KG1 (cell line): ENCODE measurements at regions not wholly inside any gene's neighbourhood (a gene's known extent, or its start where the extent isn't known, plus 50 kb on each side); places are given as distances from the start of the nearest gene placed in this dataset.
A peak's percentile ranks its signal among the peaks of the same experiment; 100 is the strongest.
"Not testable (repeated sequence)": the region's sequence is repeated elsewhere in the genome, so short reads cannot be mapped to it uniquely, and the experiment has no call there.

Experiments used
- DNase-seq: peaks from one replicate; lab custom pipeline; 2025; lab: John Stamatoyannopoulos, UW

DNA sequence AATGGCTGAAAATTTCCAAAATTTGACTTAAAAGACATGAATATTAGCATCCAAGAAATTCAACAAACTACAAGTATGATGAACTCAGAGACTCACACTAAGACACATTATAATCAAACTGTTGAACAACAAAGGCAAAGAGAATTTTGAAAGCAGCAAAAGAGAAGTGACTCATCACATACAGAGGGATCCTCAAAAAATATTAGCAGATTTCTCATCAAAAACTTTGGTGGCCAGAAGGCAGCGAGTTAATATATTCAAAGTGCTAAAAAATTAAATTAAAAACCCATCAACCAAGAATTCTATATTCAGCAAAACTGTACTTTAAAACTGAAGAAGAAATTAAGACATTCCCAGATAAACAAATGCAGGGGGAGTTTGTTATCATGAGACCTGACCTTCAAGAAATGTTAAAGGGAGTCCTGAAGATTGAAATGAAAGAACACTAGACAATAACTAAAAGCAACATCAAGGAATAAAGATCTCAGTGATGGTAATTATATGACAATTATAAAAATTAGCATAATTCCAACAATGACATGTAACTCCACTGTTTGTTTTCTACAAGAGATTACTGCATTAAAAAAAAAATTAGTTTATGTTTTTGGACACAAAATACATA, 150.0 kb downstream of the RNASET2 start:
- no peak for DNase-seq

DNA sequence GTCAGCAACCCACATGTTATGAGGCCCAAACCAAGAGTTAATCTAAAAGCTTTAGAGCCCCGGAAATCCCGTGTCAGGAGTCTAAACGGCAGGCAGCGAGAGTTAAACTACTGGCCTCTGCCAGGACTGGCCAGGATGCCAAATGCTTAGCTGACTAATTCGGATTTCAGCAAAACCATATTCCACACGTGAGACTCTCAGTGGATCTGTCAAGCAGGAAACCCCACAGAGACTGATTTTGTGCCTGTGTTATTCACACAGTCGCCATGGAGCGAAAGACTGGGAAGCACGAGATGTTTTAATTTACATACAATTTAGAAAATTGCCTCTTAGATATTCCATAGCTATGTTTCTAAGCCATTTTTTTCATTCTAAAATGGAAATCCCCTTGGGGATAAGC, 152.9 kb downstream of the RNASET2 start:
- no peak for DNase-seq

DNA sequence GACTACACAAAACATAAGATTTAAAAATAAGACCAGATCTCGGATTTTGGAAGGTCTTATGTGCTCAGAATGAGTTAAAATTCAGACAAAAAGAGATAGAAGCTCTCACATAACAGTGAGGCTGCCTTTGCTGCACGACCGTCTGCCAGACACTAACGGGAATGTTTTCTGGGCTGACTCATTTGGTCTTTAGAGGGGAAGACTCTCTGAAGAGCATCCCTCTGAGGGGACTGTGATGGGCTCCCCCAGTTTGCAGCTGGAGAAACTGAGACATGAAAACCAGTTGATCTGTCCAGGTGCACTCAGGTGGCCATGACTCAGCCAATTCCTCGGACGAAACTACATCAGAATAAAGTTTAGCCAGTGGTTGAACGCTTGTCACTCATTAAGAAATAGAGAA, 153.9 kb downstream of the RNASET2 start:
- DNase-seq = no peak

DNA sequence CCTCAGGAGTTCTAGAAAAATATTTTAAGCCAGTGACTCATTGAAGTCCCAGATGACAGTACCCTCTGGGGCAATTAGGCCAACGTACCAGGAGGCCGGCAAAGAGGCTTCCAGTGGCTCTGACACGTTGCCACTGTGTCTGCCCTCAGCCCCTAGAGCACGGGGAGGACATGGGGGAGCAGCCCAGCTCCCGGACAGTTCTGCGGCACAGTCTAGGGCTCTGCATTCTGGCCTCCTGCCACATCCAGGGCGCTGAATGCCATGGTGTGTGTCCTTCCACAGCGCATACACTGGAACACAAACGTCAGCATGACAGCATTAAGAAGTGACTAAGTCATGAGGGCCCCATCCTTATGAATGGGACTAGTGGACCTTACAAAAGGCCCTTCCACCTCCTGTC, 156.2 kb downstream of the RNASET2 start:
- DNase-seq = no peak

DNA sequence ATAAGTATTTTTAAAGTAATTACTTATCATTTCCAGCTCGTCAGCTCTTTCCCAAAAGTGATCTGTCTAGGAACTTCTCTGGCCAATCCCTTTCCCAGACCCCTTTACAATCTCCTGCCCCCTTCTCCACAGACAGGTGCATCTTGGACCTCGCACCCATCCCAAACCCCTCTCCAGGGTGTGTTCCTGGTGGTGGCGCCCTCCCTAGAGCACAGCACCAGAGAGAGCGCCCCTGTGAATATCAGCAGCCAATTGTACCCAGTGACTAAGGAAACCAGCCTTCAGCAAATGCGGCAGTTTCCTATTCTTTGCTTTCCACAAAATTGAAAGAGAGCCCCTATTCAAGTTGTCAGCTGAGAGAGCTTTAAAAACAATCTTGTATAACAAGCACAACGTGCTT, 157.7 kb downstream of the RNASET2 start:
- DNase-seq = no peak

DNA sequence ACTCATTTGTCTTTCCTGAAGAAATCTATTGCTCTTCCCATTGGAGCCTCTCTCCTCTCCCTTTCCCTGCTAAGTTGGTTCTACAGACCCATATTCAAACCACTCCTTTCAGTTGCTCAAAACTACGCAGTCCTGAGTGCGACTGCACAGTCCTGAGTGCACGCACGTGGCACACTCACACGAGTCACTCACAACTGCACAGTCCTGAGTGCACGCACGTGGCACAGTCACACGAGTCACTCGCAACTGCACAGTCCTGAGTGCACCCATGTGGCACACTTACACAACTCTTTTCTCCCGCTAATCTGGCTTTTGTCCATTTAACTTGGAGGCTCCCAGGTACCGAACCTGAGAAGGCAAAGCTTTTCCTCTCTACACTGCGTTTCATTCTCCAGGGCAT, 159.7 kb downstream of the RNASET2 start:
- DNase-seq = no peak

DNA sequence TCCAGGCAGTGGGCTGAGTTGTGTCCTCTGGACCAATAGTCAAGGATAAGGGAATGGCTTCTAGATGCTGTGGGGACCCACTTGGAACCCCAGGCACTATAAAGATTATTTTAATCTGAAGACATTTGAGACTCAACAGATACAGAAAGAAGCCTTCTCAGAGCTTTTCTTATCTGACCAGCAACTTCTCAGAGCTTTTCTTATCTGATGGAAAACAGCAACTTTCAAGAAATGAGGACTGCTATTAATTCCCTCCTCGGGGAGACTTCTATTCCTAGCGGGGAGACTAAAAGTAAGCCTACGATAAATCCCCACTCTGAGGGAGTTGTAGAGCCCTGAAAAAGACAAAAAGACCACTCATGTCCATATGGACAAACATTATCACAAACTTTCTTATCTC, 160.5 kb downstream of the RNASET2 start:
- no peak for DNase-seq

DNA sequence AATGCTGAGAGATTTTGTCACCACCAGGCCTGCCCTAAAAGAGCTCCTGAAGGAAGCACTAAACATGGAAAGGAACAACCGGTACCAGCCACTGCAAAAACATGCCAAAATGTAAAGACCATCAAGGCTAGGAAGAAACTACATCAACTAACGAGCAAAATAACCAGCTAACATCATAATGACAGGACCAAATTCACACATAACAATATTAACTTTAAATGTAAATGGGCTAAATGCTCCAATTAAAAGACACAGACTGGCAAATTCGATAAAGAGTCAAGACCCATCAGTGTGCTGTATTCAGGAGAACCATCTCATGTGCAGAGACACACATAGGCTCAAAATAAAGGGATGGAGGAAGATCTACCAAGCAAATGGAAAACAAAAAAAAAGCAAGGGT, 163.8 kb upstream of the RPS6KA2 start:
- DNase-seq = not testable (repeated sequence)

DNA sequence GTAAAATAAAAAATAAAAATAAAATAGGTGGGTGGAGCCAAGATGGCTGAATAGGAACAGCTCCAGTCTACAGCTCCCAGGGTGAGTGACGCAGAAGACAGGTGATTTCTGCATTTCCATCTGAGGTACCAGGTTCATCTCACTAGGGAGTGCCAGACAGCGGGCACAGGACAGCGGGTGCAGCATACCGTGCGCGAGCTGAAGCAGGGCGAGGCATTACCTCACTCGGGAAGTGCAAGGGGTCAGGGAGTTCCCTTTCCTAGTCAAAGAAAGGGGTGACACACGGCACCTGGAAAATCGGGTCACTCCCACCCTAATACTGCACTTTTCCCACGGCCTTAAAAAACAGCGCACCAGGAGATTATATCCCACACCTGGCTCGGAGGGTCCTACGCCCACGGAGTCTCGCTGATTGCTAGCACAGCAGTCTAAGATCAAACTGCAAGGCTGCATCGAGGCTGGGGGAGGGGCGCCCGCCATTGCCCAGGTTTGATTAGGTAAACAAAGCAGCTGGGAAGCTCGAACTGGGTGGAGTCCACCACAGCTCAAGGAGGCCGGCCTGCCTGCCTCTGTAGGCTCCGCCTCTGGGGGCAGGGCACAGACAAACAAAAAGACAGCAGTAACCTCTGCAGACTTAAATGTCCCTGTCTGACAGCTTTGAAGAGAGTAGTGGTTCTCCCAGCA, 161.9 kb upstream of the RPS6KA2 start:
- not testable (repeated sequence) for DNase-seq

DNA sequence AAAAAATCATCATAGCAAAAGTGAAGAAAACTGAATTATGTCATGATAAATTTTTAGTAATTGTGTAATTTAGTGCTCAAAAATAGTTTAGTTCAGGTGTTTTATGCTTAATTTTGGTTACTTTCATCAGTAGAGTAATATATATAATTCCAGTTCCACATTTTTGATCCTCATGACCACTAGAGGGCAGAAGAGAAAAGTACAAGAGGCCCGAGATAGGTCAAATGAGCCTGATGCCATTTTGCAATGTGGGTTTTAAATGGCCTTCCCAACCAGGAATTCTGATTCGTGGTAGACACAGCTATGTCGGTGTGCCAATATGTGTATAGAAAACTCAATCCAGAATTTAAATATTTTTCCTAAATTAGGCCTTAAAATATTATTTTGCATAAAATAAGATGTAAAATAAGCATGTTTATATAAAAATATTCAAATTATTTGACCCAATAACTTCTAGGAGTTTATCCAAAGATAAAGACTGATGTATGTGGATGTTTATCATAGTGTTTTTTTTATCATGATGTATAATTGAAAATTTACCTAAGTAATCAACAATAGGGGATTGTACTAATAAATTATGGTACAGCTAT, 159.7 kb upstream of the RPS6KA2 start:
- DNase-seq = peak; percentile 33

DNA sequence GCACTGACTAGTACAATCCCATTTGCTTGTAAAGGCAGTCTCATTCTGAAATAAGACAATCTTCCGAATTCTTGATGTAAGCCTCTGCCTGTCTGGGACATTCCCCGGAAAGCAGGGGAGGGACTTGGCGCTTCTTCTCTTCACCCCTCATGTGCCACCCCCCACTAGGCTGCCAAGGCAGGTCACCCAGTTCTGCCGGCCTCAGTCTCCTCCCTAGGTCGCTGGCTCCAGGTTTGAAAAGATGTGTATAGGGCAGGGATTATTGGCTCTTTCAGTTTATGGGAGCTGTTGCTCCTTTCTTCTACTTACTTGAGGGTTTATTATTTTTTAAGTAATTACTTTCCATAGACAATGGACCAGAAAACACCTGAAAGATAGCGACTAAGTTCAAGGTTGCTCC, 158.1 kb upstream of the RPS6KA2 start:
- no peak for DNase-seq

DNA sequence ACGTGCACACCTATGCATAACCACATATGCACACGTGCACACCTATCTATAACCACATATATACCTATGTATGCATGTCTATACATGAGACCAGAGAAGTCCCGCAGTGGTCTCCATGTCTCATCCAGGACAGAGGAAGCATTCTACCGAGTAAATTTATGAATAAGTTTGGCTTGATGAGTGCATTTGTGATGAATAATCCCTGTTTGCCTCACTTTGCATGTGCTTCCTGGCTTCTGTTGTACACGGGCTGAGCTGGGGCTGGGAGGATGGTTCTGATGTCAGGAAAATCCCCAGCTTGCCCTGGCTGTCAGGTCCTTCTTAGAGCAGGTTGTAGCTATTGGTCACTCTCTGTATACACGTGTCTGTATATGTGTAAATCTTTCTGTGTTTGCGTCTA, 157.6 kb upstream of the RPS6KA2 start:
- no peak for DNase-seq

DNA sequence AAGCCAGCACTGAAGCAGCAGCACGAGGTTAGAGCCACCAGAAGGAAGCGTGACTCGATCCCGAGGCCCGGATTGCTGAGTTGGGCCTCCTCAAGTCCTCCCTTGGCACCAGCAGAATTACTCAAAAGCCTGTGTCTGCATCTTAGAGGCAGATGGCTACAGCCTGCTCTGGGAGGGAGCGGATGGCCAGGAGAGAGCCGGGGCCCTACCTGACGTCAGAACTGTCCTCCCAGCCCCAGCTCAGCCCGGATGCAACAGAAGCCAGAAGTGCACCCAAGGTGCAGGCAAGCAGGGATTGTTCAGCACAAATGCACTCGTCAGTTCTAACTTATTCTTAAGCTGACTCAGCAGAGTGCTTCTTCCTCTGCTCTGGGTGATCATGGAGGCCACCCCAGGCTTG, 155.5 kb upstream of the RPS6KA2 start:
- no peak for DNase-seq

DNA sequence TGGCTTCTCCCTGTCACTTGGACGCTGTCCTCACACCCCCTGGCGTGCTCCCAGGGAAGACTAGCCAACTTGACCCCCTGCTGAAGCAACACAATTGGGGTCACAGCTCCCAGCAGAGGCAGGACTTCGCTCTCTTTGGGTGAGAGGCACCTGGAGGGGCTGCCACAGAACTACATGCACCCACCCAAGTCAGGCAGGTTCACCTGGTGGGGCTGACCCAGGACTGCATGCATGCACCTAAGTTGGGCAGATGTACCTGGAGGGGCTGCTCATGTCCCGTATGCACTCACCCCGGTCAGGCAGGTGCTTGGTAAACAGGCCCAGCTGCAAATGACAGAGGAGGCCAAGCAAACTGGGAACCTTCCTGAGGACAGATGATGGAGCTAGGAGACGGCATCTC, 154.3 kb upstream of the RPS6KA2 start:
- DNase-seq = no peak

DNA sequence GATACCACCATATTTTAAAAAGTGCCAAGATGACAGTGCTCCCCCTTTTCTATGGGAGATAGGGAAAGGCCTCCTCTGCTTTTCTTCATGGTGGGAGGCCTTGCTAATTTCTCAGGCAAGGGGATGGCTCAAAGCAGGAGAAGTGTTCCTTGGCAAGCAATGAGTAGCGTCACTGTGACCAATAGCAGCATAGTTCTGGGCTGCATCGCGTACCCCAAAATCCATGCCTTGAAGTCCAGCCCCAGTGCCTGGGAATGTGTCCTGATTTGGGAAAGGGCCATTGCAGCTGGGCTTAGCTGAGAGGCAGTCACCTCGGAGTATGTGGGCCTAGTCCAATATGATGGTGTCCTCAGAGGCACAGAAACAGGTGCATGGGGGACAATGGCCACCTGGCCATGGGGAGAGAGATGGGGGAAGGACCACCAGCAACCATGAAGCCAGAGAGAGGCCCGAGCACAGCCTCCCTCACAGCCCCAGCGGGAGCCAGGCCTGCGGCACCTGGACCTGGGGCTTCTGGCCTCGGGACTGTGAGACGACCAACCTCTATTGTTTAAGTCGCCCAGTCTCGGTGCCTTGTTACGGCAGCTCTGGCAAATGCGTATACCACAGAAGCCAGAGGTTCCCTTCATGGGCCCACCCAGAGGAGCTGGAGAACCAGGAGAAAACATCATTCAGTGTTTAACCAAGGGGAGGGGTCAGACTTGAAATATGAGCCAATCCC, 153.1 kb upstream of the RPS6KA2 start:
- no peak for DNase-seq

DNA sequence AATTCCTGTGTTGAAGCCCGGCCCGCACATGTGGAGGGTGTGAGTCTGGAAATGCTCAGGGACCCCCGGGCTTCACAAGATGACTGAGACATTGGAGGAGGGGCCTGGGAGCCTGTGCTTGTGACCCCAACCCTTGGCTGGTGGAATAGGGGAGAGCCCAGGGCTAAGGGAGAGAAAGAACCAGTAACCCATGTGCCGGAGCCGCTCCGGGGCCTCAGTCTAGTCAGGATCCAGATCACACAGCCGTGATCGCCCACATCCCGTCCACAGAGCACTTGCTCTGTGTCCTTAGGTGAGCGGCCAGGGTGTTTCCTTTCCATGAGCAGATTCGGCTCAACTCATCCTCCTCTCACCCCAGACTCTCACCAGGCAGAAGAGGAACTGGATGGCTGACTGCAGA, 152.3 kb upstream of the RPS6KA2 start:
- DNase-seq = no peak

DNA sequence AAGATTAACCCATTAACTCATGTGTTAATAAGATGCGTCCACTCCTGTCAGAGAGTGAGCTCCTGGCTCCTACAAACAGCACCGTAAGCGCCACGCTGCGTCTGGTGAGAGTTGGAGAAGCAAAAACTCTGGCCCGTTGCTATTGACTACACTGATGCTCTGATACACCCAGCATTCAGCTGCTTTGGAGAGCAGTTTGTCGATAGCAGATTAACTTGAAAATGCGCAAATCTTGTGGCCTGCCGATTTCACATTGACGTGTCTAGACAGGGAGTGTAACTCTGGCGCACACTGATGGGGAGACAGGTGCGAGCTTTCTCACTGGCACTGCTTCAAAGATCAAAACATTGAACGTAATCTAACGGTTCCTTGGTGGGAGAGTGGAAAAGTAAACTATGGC, 151.7 kb upstream of the RPS6KA2 start:
- DNase-seq = no peak

DNA sequence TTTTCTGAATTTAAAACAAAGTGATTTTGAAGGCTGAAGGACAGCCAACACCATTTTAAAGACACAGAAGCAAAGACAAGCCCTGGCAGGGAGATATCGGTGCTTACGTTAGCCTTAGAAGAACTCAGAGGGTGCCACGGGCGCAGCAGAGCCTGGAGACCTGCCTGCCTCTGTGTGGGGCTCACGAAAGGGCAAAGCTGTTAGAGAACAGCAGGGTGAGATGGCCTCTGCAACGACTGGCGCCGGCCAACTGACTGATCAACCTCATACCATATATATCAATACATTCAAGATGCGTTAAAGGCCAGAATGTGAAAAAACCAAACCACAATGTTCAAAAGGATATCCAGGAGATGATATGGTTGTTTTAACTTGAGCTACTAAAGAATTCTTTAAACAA, 151.0 kb upstream of the RPS6KA2 start:
- no peak for DNase-seq

DNA sequence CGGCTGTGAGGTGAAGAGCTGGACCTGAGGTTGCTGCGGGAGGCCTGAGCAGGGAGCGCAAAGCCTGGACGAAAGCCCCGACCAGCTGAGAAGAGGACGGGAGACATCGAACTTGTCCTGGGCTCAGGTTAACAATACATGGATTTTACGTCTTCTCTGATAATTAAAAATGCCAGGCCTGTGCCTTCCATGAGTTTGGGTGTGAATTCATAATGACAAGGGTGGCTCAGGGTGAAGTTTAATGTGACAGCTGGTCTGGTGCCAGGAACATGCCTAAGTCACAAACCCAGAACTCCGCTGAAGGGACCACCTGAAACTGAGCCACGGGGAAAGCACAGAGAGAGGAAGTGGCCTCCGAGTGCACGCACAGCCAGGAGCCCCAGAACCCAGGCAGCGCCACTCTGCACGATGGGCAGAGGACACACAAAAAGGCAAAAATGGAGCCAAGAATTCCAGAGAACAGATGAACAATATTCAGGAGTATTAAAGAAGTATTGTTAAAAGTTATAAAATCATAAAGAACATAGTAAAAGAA, 150.1 kb upstream of the RPS6KA2 start:
- no peak for DNase-seq

DNA sequence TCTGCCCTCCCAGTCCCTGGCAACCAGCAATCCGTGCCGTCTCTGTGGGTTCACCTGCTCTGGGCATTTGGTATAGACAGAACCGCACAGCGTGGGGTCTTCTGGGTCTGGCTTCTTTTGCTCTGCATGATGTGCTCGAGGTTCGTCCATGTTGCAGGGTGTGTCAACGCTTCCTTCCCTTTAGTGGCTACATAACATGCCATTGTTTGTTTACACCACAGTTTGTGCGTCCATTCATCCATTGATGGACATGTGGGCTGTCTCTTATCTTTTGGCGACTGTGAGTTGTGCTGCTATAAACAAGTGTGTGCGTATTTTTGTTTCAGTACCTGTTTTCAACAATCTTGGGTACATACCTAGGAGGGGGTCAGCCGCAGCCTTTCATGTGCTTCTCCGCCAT, 149.5 kb upstream of the RPS6KA2 start:
- no peak for DNase-seq

DNA sequence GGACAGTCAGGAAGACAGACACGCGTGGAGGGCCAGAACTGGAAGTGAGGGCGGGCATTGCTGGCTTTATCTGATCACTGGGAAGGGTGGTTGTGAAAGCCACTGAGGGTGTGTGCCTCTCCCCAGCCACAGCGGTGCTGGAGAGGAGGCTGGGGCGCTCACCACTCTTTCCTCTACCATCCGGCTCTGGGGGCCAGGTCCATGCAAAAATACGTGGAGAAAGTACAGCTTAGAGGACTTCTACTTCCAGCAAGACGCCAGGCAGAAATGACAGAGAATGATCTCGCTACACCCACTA, 148.8 kb upstream of the RPS6KA2 start:
- DNase-seq = no peak

DNA sequence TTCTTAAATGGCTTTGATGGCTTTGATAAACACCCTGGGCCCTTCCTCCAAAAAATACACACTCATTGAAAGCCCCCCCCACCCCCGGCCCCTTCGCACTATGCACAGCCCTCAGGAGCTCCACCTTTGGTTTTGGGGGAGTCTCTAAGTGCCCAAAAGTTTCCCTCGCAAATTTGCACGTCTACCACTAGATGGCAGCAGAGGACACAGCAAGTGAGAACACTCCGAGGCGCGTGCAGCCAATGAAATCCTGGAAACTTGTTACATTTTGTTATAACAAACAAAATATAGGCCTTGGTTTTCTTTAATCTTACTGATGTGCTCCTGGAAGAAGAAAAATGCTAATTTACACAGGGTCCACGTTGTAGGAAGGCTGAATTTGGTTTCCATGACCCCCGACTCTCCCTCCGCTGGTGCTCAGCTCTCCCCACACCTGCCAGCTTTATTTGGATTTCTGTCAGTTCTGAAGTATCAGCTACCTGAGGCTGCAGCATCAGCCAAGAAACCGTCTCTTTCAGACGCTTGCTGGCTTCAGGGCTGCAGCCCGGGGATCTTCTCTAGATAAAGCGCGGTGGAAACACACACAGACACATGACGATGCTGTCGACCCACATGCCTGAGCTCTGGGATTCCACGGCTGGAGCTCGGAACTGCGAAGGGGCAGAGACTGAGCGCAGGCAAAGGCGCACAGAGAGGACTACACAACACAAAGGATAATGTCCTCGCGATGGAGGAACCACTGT, 148.3 kb upstream of the RPS6KA2 start:
- peak; percentile 55 for DNase-seq
